HG03095 (cell line): ENCODE measurements at regions not wholly inside any gene's neighbourhood (a gene's known extent, or its start where the extent isn't known, plus 50 kb on each side); places are given as distances from the start of the nearest gene placed in this dataset.
"Not testable (repeated sequence)": the region's sequence is repeated elsewhere in the genome, so short reads cannot be mapped to it uniquely, and the experiment has no call there.

Source experiments
- ATAC-seq: cut with Tn5 transposase; IDR thresholded peaks from one replicate; pipeline ENCODE4 v1.9.1; 2021; ENCODE audit warnings: moderate library complexity; ENCODE audit not compliant: unreplicated experiment

GRCh38 chr10:117856426-117856825, 190.3 kb downstream of the RAB11FIP2 start:
- not testable (repeated sequence) for ATAC-seq

GRCh38 chr10:117860135-117860534, 186.6 kb downstream of the RAB11FIP2 start:
- no peak for ATAC-seq

- ATAC-seq = peak; percentile 54
Measured at GRCh38 chr10:117860823-117861222, 185.9 kb downstream of the RAB11FIP2 start.

- ATAC-seq = no peak
Measured at GRCh38 chr10:117861329-117861728, 185.4 kb downstream of the RAB11FIP2 start.

GRCh38 chr10:117863771-117864170, 183.0 kb downstream of the RAB11FIP2 start:
- ATAC-seq = no peak

GRCh38 chr10:117865945-117866344, 180.8 kb downstream of the RAB11FIP2 start:
- no peak for ATAC-seq

- ATAC-seq = no peak
Measured at GRCh38 chr10:117868151-117868550, 178.6 kb downstream of the RAB11FIP2 start.

- ATAC-seq = no peak
Measured at GRCh38 chr10:117875793-117876192, 170.9 kb downstream of the RAB11FIP2 start.

- ATAC-seq = no peak
Measured at GRCh38 chr10:117876210-117876609, 170.5 kb downstream of the RAB11FIP2 start.

- ATAC-seq = no peak
Measured at GRCh38 chr10:117878626-117879025, 168.1 kb downstream of the RAB11FIP2 start.

GRCh38 chr10:117884093-117884492, 162.6 kb downstream of the RAB11FIP2 start:
- no peak for ATAC-seq

- ATAC-seq = no peak
Measured at GRCh38 chr10:117884592-117884991, 162.1 kb downstream of the RAB11FIP2 start.

GRCh38 chr10:117885206-117885829, 161.4 kb downstream of the RAB11FIP2 start:
- no peak for ATAC-seq

GRCh38 chr10:117886766-117887165, 160.0 kb downstream of the RAB11FIP2 start:
- ATAC-seq = no peak

- ATAC-seq = no peak
Measured at GRCh38 chr10:117889664-117890063, 157.1 kb downstream of the RAB11FIP2 start.

- ATAC-seq = no peak
Measured at GRCh38 chr10:117892681-117893220, 154.0 kb downstream of the RAB11FIP2 start.

GRCh38 chr10:117894339-117894738, 152.4 kb downstream of the RAB11FIP2 start:
- ATAC-seq = no peak

- no peak for ATAC-seq
Measured at GRCh38 chr10:117896517-117896916, 150.2 kb downstream of the RAB11FIP2 start.

GRCh38 chr10:117899181-117899683, 147.5 kb downstream of the RAB11FIP2 start:
- ATAC-seq = no peak

- ATAC-seq = no peak
Measured at GRCh38 chr10:117900280-117900679, 146.5 kb downstream of the RAB11FIP2 start.

GRCh38 chr10:117903854-117904253, 142.9 kb downstream of the RAB11FIP2 start:
- no peak for ATAC-seq

GRCh38 chr10:117905404-117905803, 141.3 kb downstream of the RAB11FIP2 start:
- ATAC-seq = no peak

GRCh38 chr10:117911684-117912083, 135.1 kb downstream of the RAB11FIP2 start:
- ATAC-seq = no peak
